Neural cell (in vitro differentiated cells): ENCODE measurements at regions not wholly inside any gene's neighbourhood (a gene's known extent, or its start where the extent isn't known, plus 50 kb on each side); places are given as distances from the start of the nearest gene placed in this dataset.

ENCODE experiments used
- H2AFZ ChIP-seq: fragments of 200-600, 300-800 bp; sonication (generic), shearing (Covaris generic); 2 replicates; pipeline ENCODE4 v1.6.0; 2014; ENCODE audit warnings: low read depth, mild to moderate bottlenecking, antibody characterized with exemption, low read length, moderate library complexity
- H3F3A ChIP-seq: fragments of 200-600 bp; shearing (Covaris generic); 2 replicates; pipeline ENCODE4 v1.6.1; 2016; ENCODE audit warnings: mild to moderate bottlenecking, moderate library complexity, mixed read lengths, antibody characterized with exemption, low read length; ENCODE audit not compliant: insufficient read depth, poor library complexity, severe bottlenecking
- H3K27ac ChIP-seq: fragments of 200-600, 300-800 bp; sonication (generic), shearing (Covaris generic); 2 replicates; pipeline ENCODE4 v1.5.1; 2014; ENCODE audit warnings: mild to moderate bottlenecking, low read length, moderate library complexity
- H3K27me3 ChIP-seq: fragments of 300-800, 200-600 bp; sonication (generic), shearing (Covaris generic); 2 replicates; pipeline ENCODE4 v1.6.0; 2014; ENCODE audit warnings: mild to moderate bottlenecking, low read depth, low read length, moderate library complexity; ENCODE audit not compliant: insufficient read depth
- H3K36me3 ChIP-seq: fragments of 300-800, 200-600 bp; sonication (generic), shearing (Covaris generic); 2 replicates; pipeline ENCODE4 v1.5.1; 2014; ENCODE audit warnings: mild to moderate bottlenecking, antibody characterized with exemption, low read length, moderate library complexity; ENCODE audit not compliant: insufficient read depth
- H3K4me2 ChIP-seq: fragments of 300-800, 200-600 bp; sonication (generic), shearing (Covaris generic); 2 replicates; pipeline ENCODE4 v1.6.0; 2014; ENCODE audit warnings: mild to moderate bottlenecking, low read length
- H3K4me3 ChIP-seq: fragments of 300-800, 200-600 bp; sonication (generic), shearing (Covaris generic); 2 replicates; pipeline ENCODE4 v1.5.1; 2014; ENCODE audit warnings: mild to moderate bottlenecking, low read length, moderate library complexity
- H3K79me2 ChIP-seq: fragments of 200-600 bp; shearing (Covaris generic); replicated peaks from 2 replicates; pipeline ENCODE4 v1.6.0; 2014; ENCODE audit warnings: mild to moderate bottlenecking, low read length, moderate library complexity; ENCODE audit not compliant: insufficient read depth
- H3K9ac ChIP-seq: fragments of 300-800, 200-600 bp; sonication (generic), shearing (Covaris generic); 2 replicates; pipeline ENCODE4 v1.6.1; 2016; ENCODE audit warnings: mild to moderate bottlenecking, low read length, mixed read lengths
- H3K9me2 ChIP-seq: fragments of 200-600 bp; shearing (Covaris generic); 2 replicates; pipeline ENCODE4 v1.6.1; 2016; ENCODE audit warnings: mild to moderate bottlenecking, low read length, mixed read lengths; ENCODE audit not compliant: insufficient read depth
- H3K9me3 ChIP-seq: fragments of 200-600, 300-800 bp; sonication (generic), shearing (Covaris generic); 2 replicates; pipeline ENCODE4 v1.6.1; 2016; ENCODE audit warnings: mild to moderate bottlenecking, mixed run types, low read length, moderate library complexity, mixed read lengths
- H4K20me1 ChIP-seq: fragments of 200-600 bp; shearing (Covaris generic); 2 replicates; pipeline ENCODE4 v1.6.1; 2016; ENCODE audit warnings: mild to moderate bottlenecking, mixed run types; ENCODE audit not compliant: insufficient read depth
- EP300 ChIP-seq: fragments of 450-650 bp; conservative IDR thresholded peaks from 2 replicates; pipeline ENCODE4 v1.6.1; 2014; ENCODE audit warnings: antibody characterized with exemption, mild to moderate bottlenecking, moderate library complexity; ENCODE audit not compliant: poor library complexity, severe bottlenecking
- EZH2 ChIP-seq: fragments of 200-600, 300-800 bp; shearing (Covaris generic), sonication (generic); IDR thresholded peaks from 2 replicates; pipeline ENCODE4 v1.6.1; 2014; ENCODE audit warnings: antibody characterized with exemption, low read length, borderline replicate concordance, mild to moderate bottlenecking; ENCODE audit not compliant: insufficient read depth, poor library complexity, severe bottlenecking
- MXI1 ChIP-seq: fragments of 450-650 bp; conservative IDR thresholded peaks from 2 replicates; pipeline ENCODE4 v1.6.1; 2014; ENCODE audit warnings: antibody characterized with exemption, mild to moderate bottlenecking; ENCODE audit not compliant: poor library complexity, severe bottlenecking
- POLR2AphosphoS5 ChIP-seq: IDR thresholded peaks from 2 replicates; pipeline ENCODE4 v1.6.1; 2012
- RAD21 ChIP-seq: fragments of 450-650 bp; conservative IDR thresholded peaks from 2 replicates; pipeline ENCODE4 v1.6.1; 2014; ENCODE audit warnings: antibody characterized with exemption, mild to moderate bottlenecking, moderate library complexity
- REST ChIP-seq: IDR thresholded peaks from 2 replicates; pipeline ENCODE4 v1.6.1; 2012; ENCODE audit warnings: borderline replicate concordance
- SMC3 ChIP-seq: fragments of 450-650 bp; conservative IDR thresholded peaks from 2 replicates; pipeline ENCODE4 v1.6.1; 2014; ENCODE audit warnings: antibody characterized with exemption, mild to moderate bottlenecking, moderate library complexity; ENCODE audit not compliant: poor library complexity
- TAF1 ChIP-seq: IDR thresholded peaks from 2 replicates; pipeline ENCODE4 v1.6.1; 2012; ENCODE audit warnings: low read depth
- TF ChIP-seq, protein P1 (sequence below): fragments of 450-650 bp; IDR thresholded peaks from 2 replicates; pipeline ENCODE4 v1.5.1; 2014; ENCODE audit warnings: antibody characterized with exemption, mild to moderate bottlenecking, moderate library complexity; ENCODE audit not compliant: poor library complexity, severe bottlenecking

DNA sequence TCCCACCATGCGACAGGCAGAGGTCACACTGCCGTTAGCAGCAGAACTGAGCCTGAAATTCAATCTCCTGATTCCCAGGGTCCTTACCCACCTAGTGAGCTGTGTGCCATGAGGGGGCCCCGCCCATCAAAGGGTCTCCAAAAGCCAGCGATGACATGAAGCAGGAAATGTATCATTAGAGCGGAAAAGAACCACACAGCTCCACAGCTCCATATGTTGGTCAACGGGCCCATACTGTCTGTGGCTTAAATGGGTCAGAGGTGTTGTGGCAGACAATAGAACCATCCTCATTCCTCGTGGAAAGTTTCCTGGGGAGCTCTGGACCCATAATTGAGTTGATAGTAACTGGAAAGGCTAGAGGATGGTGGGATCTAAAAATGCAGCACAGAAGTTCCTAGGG lies 68.1 kb upstream of the PODXL start:
- Histone ChIP-seq H3K9ac (no peak overlapping the region), H2AFZ (no peak overlapping the region)

DNA sequence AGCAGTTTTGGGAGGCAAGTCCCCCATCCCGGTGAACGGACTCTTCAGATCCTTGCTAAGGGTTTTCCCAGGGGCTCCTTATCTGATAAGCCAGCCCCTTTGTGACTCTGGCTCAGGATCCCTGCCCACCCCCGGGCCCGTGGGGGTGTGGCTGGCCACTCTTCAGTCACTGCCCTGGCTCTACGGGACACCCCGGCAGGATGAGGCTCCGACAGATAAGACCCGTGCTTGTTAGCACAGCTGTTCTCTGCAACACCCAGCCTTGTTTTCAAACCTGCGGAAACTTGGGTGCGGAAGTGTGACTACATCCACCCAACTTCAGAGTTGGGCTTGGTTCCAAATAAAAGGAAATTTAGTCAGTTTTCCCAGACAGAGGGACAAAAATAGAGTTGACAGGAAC lies 66.7 kb upstream of the PODXL start:
- Histone ChIP-seq H3K4me2 (no peak overlapping the region), H4K20me1 (no peaks in the 10 kb centered on the region), H3K4me3 (no peak overlapping the region), H3K27me3 (no peaks in the 10 kb centered on the region), H3K27ac (no peak overlapping the region), H2AFZ (no peak overlapping the region), H3K9me2 (no peaks in the 10 kb centered on the region), H3F3A (no peaks in the 10 kb centered on the region), H3K9ac (no peak overlapping the region), H3K79me2 (no peaks in the 10 kb centered on the region), H3K36me3 (no peaks in the 10 kb centered on the region), H3K9me3 (no peaks in the 10 kb centered on the region)
- TF ChIP-seq REST (no peak), POLR2AphosphoS5 (no peak), EP300 (no peak), MXI1 (no peak), RAD21 (no peak), EZH2 (no peak), TAF1 (no peak)
- TF ChIP-seq, protein P1, sequence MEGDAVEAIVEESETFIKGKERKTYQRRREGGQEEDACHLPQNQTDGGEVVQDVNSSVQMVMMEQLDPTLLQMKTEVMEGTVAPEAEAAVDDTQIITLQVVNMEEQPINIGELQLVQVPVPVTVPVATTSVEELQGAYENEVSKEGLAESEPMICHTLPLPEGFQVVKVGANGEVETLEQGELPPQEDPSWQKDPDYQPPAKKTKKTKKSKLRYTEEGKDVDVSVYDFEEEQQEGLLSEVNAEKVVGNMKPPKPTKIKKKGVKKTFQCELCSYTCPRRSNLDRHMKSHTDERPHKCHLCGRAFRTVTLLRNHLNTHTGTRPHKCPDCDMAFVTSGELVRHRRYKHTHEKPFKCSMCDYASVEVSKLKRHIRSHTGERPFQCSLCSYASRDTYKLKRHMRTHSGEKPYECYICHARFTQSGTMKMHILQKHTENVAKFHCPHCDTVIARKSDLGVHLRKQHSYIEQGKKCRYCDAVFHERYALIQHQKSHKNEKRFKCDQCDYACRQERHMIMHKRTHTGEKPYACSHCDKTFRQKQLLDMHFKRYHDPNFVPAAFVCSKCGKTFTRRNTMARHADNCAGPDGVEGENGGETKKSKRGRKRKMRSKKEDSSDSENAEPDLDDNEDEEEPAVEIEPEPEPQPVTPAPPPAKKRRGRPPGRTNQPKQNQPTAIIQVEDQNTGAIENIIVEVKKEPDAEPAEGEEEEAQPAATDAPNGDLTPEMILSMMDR: no peak

More for the DNA sequence above, 68.1 kb upstream of the PODXL start:
- H3K36me3 ChIP-seq: no peaks in the 10 kb centered on the region
- no peaks in the 10 kb centered on the region for H3K79me2 ChIP-seq
- H3K27ac ChIP-seq: no peak overlapping the region
- H4K20me1 ChIP-seq: no peaks in the 10 kb centered on the region
- no peak overlapping the region for H3K4me2 ChIP-seq
- no peak overlapping the region for H3K4me3 ChIP-seq
- no peaks in the 10 kb centered on the region for H3K9me2 ChIP-seq
- TF ChIP-seq, protein P1: no peak
- no peak for TF ChIP-seq RAD21
- TF ChIP-seq REST: no peak
- TF ChIP-seq POLR2AphosphoS5: no peak
- TF ChIP-seq EZH2: no peak
- TF ChIP-seq SMC3: no peak
- H3K27me3 ChIP-seq: no peaks in the 10 kb centered on the region
- H3K9me3 ChIP-seq: no peaks in the 10 kb centered on the region
- H3F3A ChIP-seq: no peaks in the 10 kb centered on the region
